ENCODE measurements at regions not wholly inside any gene's neighbourhood (a gene's known extent, or its start where the extent isn't known, plus 50 kb on each side); places are given as distances from the start of the nearest gene placed in this dataset.

- H3K9me3 ChIP-seq (ENCODE audit: control insufficient read depth in 4 of 4, low read length in 3 of 4), result no peaks in the 10 kb centered on the region
- no peaks in the 10 kb centered on the region for H3K4me1 ChIP-seq (ENCODE audit: control insufficient read depth in 4 of 4, insufficient read depth in 4 of 4, low read length in 3 of 4)
- no peak for TF ChIP-seq GABPA (IDR thresholded peaks at IDR 0.05 in 1 of 2, conservative IDR thresholded peaks at IDR 0.05 in 1 of 2)
- TF ChIP-seq ZBTB33 (IDR thresholded peaks at IDR 0.05), result no peak
- TF ChIP-seq NR2F2 (IDR thresholded peaks at IDR 0.05), result no peak
- no peak for TF ChIP-seq CTCF (IDR thresholded peaks at IDR 0.05; ENCODE audit: low read depth, low read length, missing input control)
- TF ChIP-seq FOXA1 (IDR thresholded peaks at IDR 0.05), result no peak
- TF ChIP-seq YY1 (IDR thresholded peaks at IDR 0.05), result no peak
- TF ChIP-seq REST (IDR thresholded peaks at IDR 0.05), result no peak
- TF ChIP-seq EGR1 (IDR thresholded peaks at IDR 0.05; ENCODE audit: low read depth in 2 of 2), result no peak
- TF ChIP-seq MAX (IDR thresholded peaks at IDR 0.05), result no peak
- no peak for TF ChIP-seq RAD21 (IDR thresholded peaks at IDR 0.05)
- no peak for TF ChIP-seq HNF4A (conservative IDR thresholded peaks at IDR 0.05)
- no peak for TF ChIP-seq TAF1 (conservative IDR thresholded peaks at IDR 0.05)
- TF ChIP-seq RXRA (IDR thresholded peaks at IDR 0.05), result no peak
- no peak for TF ChIP-seq JUND (IDR thresholded peaks at IDR 0.05)
- no peak for TF ChIP-seq ATF3 (IDR thresholded peaks at IDR 0.05)
- no peak for TF ChIP-seq HNF4G (IDR thresholded peaks at IDR 0.05)
- H3K9ac ChIP-seq (ENCODE audit: low read depth in 1 of 2, low read length in 2 of 2), result no peak overlapping the region
- no peak for DNase-seq (ENCODE audit: low spot score)
- H3K27ac ChIP-seq (ENCODE audit: low read depth in 1 of 2, low read length in 2 of 2), result no peak overlapping the region
- WGBS, result 84% methylated on average over 7 of the region's 7 CpGs
- H3K27me3 ChIP-seq (ENCODE audit: control insufficient read depth in 4 of 4, insufficient read depth in 4 of 4, low read length in 3 of 4), result no peaks in the 10 kb centered on the region
- H3K36me3 ChIP-seq (ENCODE audit: control insufficient read depth in 4 of 4, insufficient read depth in 3 of 4, low read depth in 1 of 4, low read length in 3 of 4), result no peaks in the 10 kb centered on the region
- H3K4me3 ChIP-seq (ENCODE audit: low read depth in 1 of 3, low read length in 3 of 3), result no peak overlapping the region
Observed at GRCh38 chr14:41350476-41350875, 256.2 kb upstream of the LRFN5 start.
